Aorta (tissue), 5 donors: ENCODE measurements at regions not wholly inside any gene's neighbourhood (a gene's known extent, or its start where the extent isn't known, plus 50 kb on each side); places are given as distances from the start of the nearest gene placed in this dataset.

Experiments
- ATAC-seq: fragments of 200-7000 bp; cut with Tn5 transposase; one replicate; pipeline ENCODE4 v1.9.1; 2022; ENCODE audit warnings: moderate library complexity; ENCODE audit not compliant: low FRiP score
- DNase-seq, 2 donors: peaks; one replicate each; pipeline ENCODE4 v3.0.0-alpha.2; 2020
- H3K27ac ChIP-seq, 2 donors: one replicate each; pipeline ENCODE4 v1.5.1; 2013; ENCODE audit warnings: low read length in 2 of 2, mild to moderate bottlenecking in 2 of 2, moderate library complexity in 2 of 2, control low read depth in 1 of 2, inconsistent platforms in 1 of 2, low read depth in 1 of 2
- H3K27me3 ChIP-seq, 2 donors: one replicate each; pipeline ENCODE4 v1.6.1; 2013; ENCODE audit warnings: control low read depth in 1 of 2, low read length in 1 of 2, mild to moderate bottlenecking in 1 of 2, moderate library complexity in 1 of 2; ENCODE audit not compliant: insufficient read depth in 2 of 2, control insufficient read depth in 1 of 2
- H3K36me3 ChIP-seq, 2 donors: one replicate each; pipeline ENCODE4 v1.6.1; 2013; ENCODE audit warnings: control low read depth in 1 of 2, low read length in 1 of 2, mild to moderate bottlenecking in 1 of 2; ENCODE audit not compliant: insufficient read depth in 2 of 2, control insufficient read depth in 1 of 2
- H3K4me1 ChIP-seq, 2 donors: one replicate each; pipeline ENCODE4 v1.6.1; 2013; ENCODE audit warnings: low read length in 2 of 2, control low read depth in 1 of 2, mild to moderate bottlenecking in 1 of 2, moderate library complexity in 1 of 2; ENCODE audit not compliant: insufficient read depth in 2 of 2, control insufficient read depth in 1 of 2
- H3K4me3 ChIP-seq, 2 donors: one replicate each; pipeline ENCODE4 v1.5.1; 2013; ENCODE audit warnings: low read length in 2 of 2, control low read depth in 1 of 2, mild to moderate bottlenecking in 1 of 2
- H3K9me3 ChIP-seq: one replicate; pipeline ENCODE4 v1.6.1; 2013; ENCODE audit warnings: mild to moderate bottlenecking, low read length; ENCODE audit not compliant: control insufficient read depth
- WGBS, 2 donors: extraction: QIAGEN DNeasy Blood & Tissue Kit; methylation state at CpG; one replicate each; pipeline ENCODE4 v1.1.7; 2013; 5-methylcytosine and 5-hydroxymethylcytosine counted together
- intact Hi-C, 2 donors: fragments of 100-400 bp; cut with DNase I; formaldehyde crosslinking; loops; one replicate each; pipeline versions ENCODE4 v1.14.2 to v1.15.0; 2022
- donor health status: healthy with polysubstance abuse.
- donor health status: Bipolar disorder and iron deficiency.
- donor health status: DM: no; HTN: no; CAD: no.
- donor health status: DM: no; HTN: no; CAD: no.
- donor health status: DM: yes; HTN: yes; CAD: no.

DNA sequence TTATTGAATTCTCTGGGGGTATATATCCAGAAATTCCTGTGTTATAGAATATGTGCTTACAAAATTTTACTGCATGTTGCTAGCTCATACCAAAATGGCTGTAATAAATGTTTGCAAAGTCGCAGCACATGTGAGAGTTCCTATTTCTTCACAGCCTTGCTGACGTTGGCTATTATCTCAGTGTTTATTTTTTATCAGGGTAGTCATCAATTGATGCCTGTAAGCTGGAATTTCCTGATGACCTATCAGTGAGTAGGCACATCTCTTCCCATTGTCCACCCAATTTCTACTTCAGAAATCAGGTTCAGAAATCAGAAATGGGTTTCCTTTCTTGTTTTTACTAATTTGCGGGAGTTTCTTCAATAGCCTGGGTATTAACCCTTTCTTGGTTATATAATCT is 268.1 kb upstream of the FZD8 start:
- ATAC-seq (no peak), DNase-seq (no peak)
- H3K4me1 ChIP-seq: no peaks in the 10 kb centered on the region
- H3K27me3 ChIP-seq: no peaks in the 10 kb centered on the region
- 61 to 68% methylated on average over 3 of the region's 3 CpGs for WGBS, 2 donors
- no peaks in the 10 kb centered on the region for H3K9me3 ChIP-seq
- H3K27ac ChIP-seq: no peak overlapping the region
- no peak overlapping the region for H3K4me3 ChIP-seq
- intact Hi-C loops: no loop called here
- H3K36me3 ChIP-seq: no peaks in the 10 kb centered on the region

GRCh38 chr10:35909121-35909720 is 267.1 kb upstream of the FZD8 start:
- intact Hi-C loops: no loop called here
- Histone ChIP-seq H3K36me3 (no peaks in the 10 kb centered on the region), H3K4me3 (no peak overlapping the region), H3K9me3 (no peaks in the 10 kb centered on the region), H3K4me1 (no peaks in the 10 kb centered on the region), H3K27me3 (no peaks in the 10 kb centered on the region), H3K27ac (no peak overlapping the region)
- DNase-seq: no peak
- 90 to 93% methylated on average over 12 of the region's 12 CpGs for WGBS, 2 donors
- ATAC-seq: no peak

- Histone ChIP-seq H3K27me3 (no peaks in the 10 kb centered on the region), H3K9me3 (no peaks in the 10 kb centered on the region), H3K36me3 (no peaks in the 10 kb centered on the region), H3K4me3 (no peak overlapping the region), H3K4me1 (no peaks in the 10 kb centered on the region), H3K27ac (no peak overlapping the region)
- WGBS, 2 donors: 93 to 97% methylated on average over 2 of the region's 2 CpGs
- intact Hi-C loops: no loop called here
- ATAC-seq (no peak), DNase-seq (no peak)
Observed at GRCh38 chr10:35908451-35908850, 266.4 kb upstream of the FZD8 start.

DNA sequence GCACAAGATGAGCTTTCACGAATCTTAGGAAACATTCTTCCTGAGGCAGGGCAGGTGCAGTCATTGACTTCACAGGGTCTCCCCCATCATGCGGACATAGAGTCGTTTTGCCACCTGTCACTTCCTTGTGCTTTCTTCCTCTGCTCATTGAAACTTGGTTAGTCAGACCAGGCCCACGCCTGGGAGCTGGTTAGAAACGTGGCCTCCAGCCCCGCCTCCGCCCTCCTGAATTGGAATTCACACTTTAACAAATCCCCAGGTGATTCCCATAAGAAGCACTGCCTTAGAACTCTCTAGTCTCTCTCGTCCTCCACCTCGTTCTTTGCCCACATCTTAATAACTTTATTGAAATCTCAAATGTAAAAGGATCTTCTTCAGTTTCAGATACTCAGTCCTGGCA is 265.5 kb upstream of the FZD8 start:
- H3K4me1 ChIP-seq: no peaks in the 10 kb centered on the region
- DNase-seq: no peak

DNA sequence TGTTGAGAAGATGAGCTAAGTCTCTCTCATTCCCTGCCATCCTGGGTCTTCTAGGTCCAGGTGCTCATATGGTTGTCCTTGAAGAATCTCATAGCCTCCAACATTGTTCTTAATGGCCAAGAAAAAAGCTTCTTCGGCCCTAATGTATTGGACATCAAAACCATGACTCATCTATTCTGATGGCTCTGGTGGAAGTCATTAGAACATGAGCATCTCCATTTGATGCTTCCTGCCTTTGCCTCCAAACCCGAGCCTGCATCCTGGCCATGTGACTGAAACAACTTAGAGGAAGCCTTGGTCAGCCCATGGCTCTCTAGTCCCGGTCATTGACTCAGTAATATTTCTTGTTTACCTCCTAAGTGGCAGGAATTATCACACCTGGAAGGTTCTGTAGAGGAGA is 264.1 kb upstream of the FZD8 start:
- Histone ChIP-seq H3K9me3 (no peaks in the 10 kb centered on the region), H3K27ac (no peak overlapping the region), H3K27me3 (no peaks in the 10 kb centered on the region), H3K36me3 (no peaks in the 10 kb centered on the region), H3K4me3 (no peak overlapping the region), H3K4me1 (no peaks in the 10 kb centered on the region)
- intact Hi-C loops: no loop called here
- DNase-seq (no peak), ATAC-seq (no peak)
- WGBS, 2 donors: 95 to 97% methylated on average over 3 of the region's 3 CpGs

More for the DNA sequence above, 265.5 kb upstream of the FZD8 start:
- 87 to 88% methylated on average over 9 of the region's 9 CpGs for WGBS, 2 donors
- no peak for ATAC-seq
- intact Hi-C loops: no loop called here
- no peak overlapping the region for H3K4me3 ChIP-seq
- H3K36me3 ChIP-seq: no peaks in the 10 kb centered on the region
- no peaks in the 10 kb centered on the region for H3K27me3 ChIP-seq
- no peak overlapping the region for H3K27ac ChIP-seq
- H3K9me3 ChIP-seq: no peaks in the 10 kb centered on the region

- no peaks in the 10 kb centered on the region for H3K27me3 ChIP-seq
- ATAC-seq (no peak), DNase-seq (no peak)
- no peak overlapping the region for H3K4me3 ChIP-seq
- H3K9me3 ChIP-seq: no peaks in the 10 kb centered on the region
- no peak overlapping the region for H3K27ac ChIP-seq
- WGBS, 2 donors: 94 to 95% methylated on average over 7 of the region's 7 CpGs
- intact Hi-C loops: no loop called here
- no peaks in the 10 kb centered on the region for H3K4me1 ChIP-seq
- no peaks in the 10 kb centered on the region for H3K36me3 ChIP-seq
Observed at GRCh38 chr10:35903021-35903420, 260.9 kb upstream of the FZD8 start.

GRCh38 chr10:35898716-35899440 is 256.8 kb upstream of the FZD8 start:
- Histone ChIP-seq H3K4me3 (no peak overlapping the region), H3K27ac (no peak overlapping the region), H3K27me3 (no peaks in the 10 kb centered on the region), H3K36me3 (no peaks in the 10 kb centered on the region), H3K4me1 (no peaks in the 10 kb centered on the region), H3K9me3 (no peaks in the 10 kb centered on the region)
- no peak for ATAC-seq
- intact Hi-C loops: no loop called here
- 89 to 92% methylated on average over 18 of the region's 18 CpGs for WGBS, 2 donors
- no peak for DNase-seq

GRCh38 chr10:35896001-35896400 is 253.9 kb upstream of the FZD8 start:
- Histone ChIP-seq H3K4me1 (no peaks in the 10 kb centered on the region), H3K4me3 (no peak overlapping the region), H3K36me3 (no peaks in the 10 kb centered on the region), H3K27ac (no peak overlapping the region), H3K9me3 (no peaks in the 10 kb centered on the region), H3K27me3 (no peaks in the 10 kb centered on the region)
- ATAC-seq: no peak
- no peak for DNase-seq
- intact Hi-C loops: no loop called here
- 41 to 50% methylated on average over 5 of the region's 5 CpGs for WGBS, 2 donors

DNA sequence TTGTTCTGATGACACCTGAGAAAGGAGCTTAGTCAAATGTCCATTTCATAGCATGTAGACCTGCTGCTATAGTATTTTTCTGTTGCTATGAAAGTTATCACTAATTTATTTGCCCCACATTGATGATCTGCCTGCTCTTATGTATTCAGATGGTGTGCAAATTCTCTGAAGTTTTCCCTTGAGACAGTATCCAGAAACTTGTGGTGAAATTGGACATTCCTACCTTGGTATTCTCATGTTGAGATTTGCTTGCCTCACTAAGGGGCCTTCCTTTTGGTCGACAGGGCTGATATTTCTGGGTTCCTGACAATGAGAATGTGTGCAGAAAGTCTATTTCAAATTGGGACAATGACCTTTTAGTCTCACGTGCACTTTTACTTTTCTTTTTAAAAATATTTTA is 253.2 kb upstream of the FZD8 start:
- Histone ChIP-seq H3K27me3 (no peaks in the 10 kb centered on the region), H3K4me3 (no peak overlapping the region), H3K27ac (no peak overlapping the region), H3K4me1 (no peaks in the 10 kb centered on the region), H3K36me3 (no peaks in the 10 kb centered on the region), H3K9me3 (no peaks in the 10 kb centered on the region)
- ATAC-seq (no peak), DNase-seq (no peak)
- 60 to 68% methylated on average over 2 of the region's 2 CpGs for WGBS, 2 donors
- intact Hi-C loops: no loop called here
